ENCODE measurements at regions not wholly inside any gene's neighbourhood (a gene's known extent, or its start where the extent isn't known, plus 50 kb on each side); places are given as distances from the start of the nearest gene placed in this dataset.
"Not testable (repeated sequence)": the region's sequence is repeated elsewhere in the genome, so short reads cannot be mapped to it uniquely, and the experiment has no call there.

GRCh38 chr14:98919434-98919833, 352.6 kb downstream of the BCL11B start:
- dilution Hi-C loops (cut with HindIII; ENCODE audit: low sequenced_read_pairs, unreplicated experiment): no loop called here
- in situ Hi-C loops (cut with MboI; ENCODE audit: low sequenced_read_pairs): no loop called here
- BruUV-seq (replicated peaks): no TSS peak

DNA sequence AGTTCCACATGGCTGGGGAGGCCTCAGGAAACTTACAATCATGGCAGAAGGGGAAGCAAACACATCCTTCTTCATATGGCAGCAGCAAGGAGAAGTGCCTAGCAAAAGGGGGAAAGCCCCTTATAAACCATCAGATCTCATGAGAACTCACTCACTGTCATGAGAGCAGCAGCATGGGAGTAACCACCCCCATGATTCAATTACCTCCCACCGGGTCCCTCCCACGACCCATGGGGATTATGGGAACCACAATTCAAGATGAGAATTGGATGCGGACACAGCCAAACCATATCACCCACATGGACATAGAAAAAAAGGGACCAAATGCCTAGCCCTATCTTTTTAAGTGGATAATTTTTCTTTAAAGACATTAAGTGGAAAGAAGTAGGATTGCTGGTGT, 350.7 kb downstream of the BCL11B start:
- no CpG with 5 or more reads among the region's 3 CpGs for WGBS, 2 experiments (ENCODE audit: extremely low coverage in 2 of 2, insufficient read length in 1 of 2)
- dilution Hi-C loops (cut with HindIII; ENCODE audit: low sequenced_read_pairs, unreplicated experiment); H3K23ac ChIP-seq (ENCODE audit: low read depth, low read length); H3K18ac ChIP-seq (ENCODE audit: low read depth, low read length); BruUV-seq (replicated peaks); H3K27me3 ChIP-seq (ENCODE audit: control insufficient read depth, insufficient read depth, low read length); in situ Hi-C loops (cut with MboI; ENCODE audit: low sequenced_read_pairs); H4K8ac ChIP-seq (ENCODE audit: low read depth in 2 of 2, low read length in 2 of 2); H2AFZ ChIP-seq (replicated peaks; ENCODE audit: low read length, poor library complexity); H4K91ac ChIP-seq (ENCODE audit: insufficient read depth, low read depth, low read length); CTCF ChIA-PET; H3K36me3 ChIP-seq (ENCODE audit: control insufficient read depth, insufficient read depth, low read length); H3K4ac ChIP-seq (ENCODE audit: low read depth, low read length); H3K56ac ChIP-seq (ENCODE audit: extremely low read depth, insufficient read depth, low read length); H3K9ac ChIP-seq (ENCODE audit: low read depth, low read length); H2BK15ac ChIP-seq (ENCODE audit: low read depth, low read length); H2BK5ac ChIP-seq (ENCODE audit: low read depth, low read length, poor library complexity, severe bottlenecking); H3K79me1 ChIP-seq (ENCODE audit: low read depth in 1 of 2, low read length in 2 of 2); DNase-seq; ATAC-seq (ENCODE audit: low read depth); H2BK20ac ChIP-seq (ENCODE audit: low read depth, low read length); H3K9me1 ChIP-seq (ENCODE audit: insufficient read depth, low read length); H2AK5ac ChIP-seq (ENCODE audit: low read depth, low read length); POLR2A ChIA-PET (ENCODE audit: unreplicated experiment); H2BK120ac ChIP-seq (ENCODE audit: low read depth, low read length); H3K4me1 ChIP-seq (ENCODE audit: control insufficient read depth, insufficient read depth, low read length); H4K20me1 ChIP-seq (ENCODE audit: insufficient read depth, low read length); H3K4me2 ChIP-seq (ENCODE audit: low read depth, low read length); intact Hi-C loops (cut with micrococcal nuclease); H3K27ac ChIP-seq (ENCODE audit: insufficient read depth, low read length); H3K4me3 ChIP-seq (ENCODE audit: insufficient read depth, low read depth, low read length); H3K14ac ChIP-seq (replicated peaks; ENCODE audit: low read depth, low read length); H2AK9ac ChIP-seq (replicated peaks; ENCODE audit: low read depth, low read length, poor library complexity); H4K5ac ChIP-seq (ENCODE audit: low read depth, low read length): not testable (repeated sequence)
- H3K9me3 ChIP-seq (ENCODE audit: control insufficient read depth, insufficient read depth, low read length): peaks cover 31% of the 10 kb centered on the region

More at GRCh38 chr14:98919434-98919833, 352.6 kb downstream of the BCL11B start:
- no peak overlapping the region for H2AFZ ChIP-seq (replicated peaks; ENCODE audit: low read length, poor library complexity)
- H2BK20ac ChIP-seq (ENCODE audit: low read depth, low read length): no peak overlapping the region
- no peak overlapping the region for H3K56ac ChIP-seq (ENCODE audit: extremely low read depth, insufficient read depth, low read length)
- POLR2A ChIA-PET (ENCODE audit: unreplicated experiment): no interaction called here
- no peak overlapping the region for H2BK120ac ChIP-seq (ENCODE audit: low read depth, low read length)
- intact Hi-C loops (cut with micrococcal nuclease): no loop called here
- H4K5ac ChIP-seq (ENCODE audit: low read depth, low read length): no peak overlapping the region
- no peak overlapping the region for H2BK5ac ChIP-seq (ENCODE audit: low read depth, low read length, poor library complexity, severe bottlenecking)
- H3K4ac ChIP-seq (ENCODE audit: low read depth, low read length): no peak overlapping the region
- no peak overlapping the region for H3K27ac ChIP-seq (ENCODE audit: insufficient read depth, low read length)
- H3K23ac ChIP-seq (ENCODE audit: low read depth, low read length): no peak overlapping the region
- H3K9me3 ChIP-seq (ENCODE audit: control insufficient read depth, insufficient read depth, low read length): peaks cover 31% of the 10 kb centered on the region
- no peak for DNase-seq
- H2BK15ac ChIP-seq (ENCODE audit: low read depth, low read length): no peak overlapping the region
- H4K8ac ChIP-seq (ENCODE audit: low read depth in 2 of 2, low read length in 2 of 2): no peak overlapping the region
- no peaks in the 10 kb centered on the region for H3K4me1 ChIP-seq (ENCODE audit: control insufficient read depth, insufficient read depth, low read length)
- no peak overlapping the region for H3K18ac ChIP-seq (ENCODE audit: low read depth, low read length)
- TF ChIP-seq POLR2A (IDR thresholded peaks at IDR 0.05; ENCODE audit: low read depth, low read length) (no peak), NFE2L2 (IDR thresholded peaks at IDR 0.05; ENCODE audit: low read depth, low read length) (no peak), RAD21 (IDR thresholded peaks at IDR 0.05; ENCODE audit: low read length) (no peak), SMC3 (IDR thresholded peaks at IDR 0.05; ENCODE audit: low read depth, low read length) (no peak), CEBPB (IDR thresholded peaks at IDR 0.05; ENCODE audit: low read depth, low read length) (no peak), MAZ (IDR thresholded peaks at IDR 0.05; ENCODE audit: borderline replicate concordance, low read depth, low read length) (no peak)
- H2AK9ac ChIP-seq (replicated peaks; ENCODE audit: low read depth, low read length, poor library complexity): no peak overlapping the region
- H4K20me1 ChIP-seq (ENCODE audit: insufficient read depth, low read length): no peaks in the 10 kb centered on the region
- H3K14ac ChIP-seq (replicated peaks; ENCODE audit: low read depth, low read length): no peak overlapping the region
- H3K79me1 ChIP-seq (ENCODE audit: low read depth in 1 of 2, low read length in 2 of 2): no peaks in the 10 kb centered on the region
- H3K9ac ChIP-seq (ENCODE audit: low read depth, low read length): no peak overlapping the region
- H4K91ac ChIP-seq (ENCODE audit: insufficient read depth, low read depth, low read length): no peak overlapping the region
- CTCF ChIA-PET: no interaction called here
- no peak for ATAC-seq (ENCODE audit: low read depth)
- no peak overlapping the region for H3K4me2 ChIP-seq (ENCODE audit: low read depth, low read length)
- no peaks in the 10 kb centered on the region for H3K27me3 ChIP-seq (ENCODE audit: control insufficient read depth, insufficient read depth, low read length)
- H2AK5ac ChIP-seq (ENCODE audit: low read depth, low read length): no peak overlapping the region
- H3K9me1 ChIP-seq (ENCODE audit: insufficient read depth, low read length): no peaks in the 10 kb centered on the region
- no peaks in the 10 kb centered on the region for H3K36me3 ChIP-seq (ENCODE audit: control insufficient read depth, insufficient read depth, low read length)
- H3K4me3 ChIP-seq (ENCODE audit: insufficient read depth, low read depth, low read length): no peak overlapping the region
- WGBS, 2 experiments (ENCODE audit: extremely low coverage in 2 of 2, insufficient read length in 1 of 2): no CpG with 5 or more reads among the region's 2 CpGs

All from IMR-90 (cell line).